ENCODE measurements at regions not wholly inside any gene's neighbourhood (a gene's known extent, or its start where the extent isn't known, plus 50 kb on each side); places are given as distances from the start of the nearest gene placed in this dataset.

DNA sequence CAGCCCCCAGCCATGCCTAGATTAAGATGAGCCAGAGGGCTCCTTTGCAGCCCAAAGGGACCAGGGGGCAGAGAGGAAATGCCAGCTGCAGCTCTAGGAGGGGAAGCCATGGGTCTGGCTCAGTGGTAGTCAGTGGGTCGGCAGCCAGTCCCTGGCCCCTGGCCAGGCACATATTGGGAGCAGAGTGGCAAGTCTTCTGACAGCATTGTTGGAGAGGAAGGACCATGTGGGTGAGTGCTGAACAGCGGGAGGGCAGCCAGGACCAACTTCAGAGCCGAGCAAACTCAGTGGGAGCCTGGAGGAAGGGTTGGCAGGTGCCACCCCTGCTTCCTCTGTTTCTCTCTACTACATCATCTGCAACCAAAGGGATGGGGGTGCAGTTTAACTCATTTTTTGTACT is 140.5 kb upstream of the PELI1 start:
- Mint-ChIP-seq H3K4me1 (ENCODE audit: low read depth) (no peaks in the 10 kb centered on the region), H3K36me3 (ENCODE audit: insufficient read depth) (no peaks in the 10 kb centered on the region), H3K27me3 (no peaks in the 10 kb centered on the region), H3K9me3 (ENCODE audit: low read depth) (no peaks in the 10 kb centered on the region), H3K27ac (no peak overlapping the region), H3K4me3 (ENCODE audit: low read depth) (no peak overlapping the region)
- no peak for DNase-seq (ENCODE audit: low spot score, unreplicated experiment)
- TF ChIP-seq, protein P1, sequence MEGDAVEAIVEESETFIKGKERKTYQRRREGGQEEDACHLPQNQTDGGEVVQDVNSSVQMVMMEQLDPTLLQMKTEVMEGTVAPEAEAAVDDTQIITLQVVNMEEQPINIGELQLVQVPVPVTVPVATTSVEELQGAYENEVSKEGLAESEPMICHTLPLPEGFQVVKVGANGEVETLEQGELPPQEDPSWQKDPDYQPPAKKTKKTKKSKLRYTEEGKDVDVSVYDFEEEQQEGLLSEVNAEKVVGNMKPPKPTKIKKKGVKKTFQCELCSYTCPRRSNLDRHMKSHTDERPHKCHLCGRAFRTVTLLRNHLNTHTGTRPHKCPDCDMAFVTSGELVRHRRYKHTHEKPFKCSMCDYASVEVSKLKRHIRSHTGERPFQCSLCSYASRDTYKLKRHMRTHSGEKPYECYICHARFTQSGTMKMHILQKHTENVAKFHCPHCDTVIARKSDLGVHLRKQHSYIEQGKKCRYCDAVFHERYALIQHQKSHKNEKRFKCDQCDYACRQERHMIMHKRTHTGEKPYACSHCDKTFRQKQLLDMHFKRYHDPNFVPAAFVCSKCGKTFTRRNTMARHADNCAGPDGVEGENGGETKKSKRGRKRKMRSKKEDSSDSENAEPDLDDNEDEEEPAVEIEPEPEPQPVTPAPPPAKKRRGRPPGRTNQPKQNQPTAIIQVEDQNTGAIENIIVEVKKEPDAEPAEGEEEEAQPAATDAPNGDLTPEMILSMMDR (IDR thresholded peaks at IDR 0.05; ENCODE audit: unreplicated experiment), result no peak

DNA sequence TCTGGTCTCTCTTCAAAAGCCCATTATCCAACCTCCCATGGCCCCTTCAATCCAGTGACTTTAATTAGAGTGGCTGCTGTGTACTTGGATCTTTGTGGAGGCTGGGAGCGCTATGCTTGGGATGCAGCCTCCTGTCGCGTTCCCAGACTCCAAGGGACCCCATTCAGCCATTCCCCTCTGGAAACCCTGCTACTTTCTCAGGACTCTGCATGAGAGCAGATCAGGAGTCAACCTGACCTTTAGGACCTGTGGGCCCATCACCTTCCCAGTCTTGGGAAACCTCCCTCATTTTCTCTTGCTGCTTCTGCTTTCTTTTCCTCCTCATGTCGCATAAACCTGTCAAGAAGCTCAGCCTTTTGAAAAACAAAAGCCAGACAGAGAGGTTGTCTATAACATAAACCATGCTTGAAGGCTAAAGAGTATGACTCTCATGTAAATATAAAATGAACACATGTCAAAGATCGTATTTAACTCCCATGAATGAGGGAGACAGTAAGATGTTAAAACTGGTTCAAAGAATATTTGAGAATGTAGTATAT is 143.1 kb upstream of the PELI1 start:
- TF ChIP-seq, protein P1 (IDR thresholded peaks at IDR 0.05; ENCODE audit: unreplicated experiment), result no peak
- no peak for DNase-seq (ENCODE audit: low spot score, unreplicated experiment)
- no peaks in the 10 kb centered on the region for H3K36me3 Mint-ChIP-seq (ENCODE audit: insufficient read depth)
- no peaks in the 10 kb centered on the region for H3K4me1 Mint-ChIP-seq (ENCODE audit: low read depth)
- no peak overlapping the region for H3K27ac Mint-ChIP-seq
- peaks cover 2% of the 10 kb centered on the region for H3K27me3 Mint-ChIP-seq
- no peaks in the 10 kb centered on the region for H3K9me3 Mint-ChIP-seq (ENCODE audit: low read depth)
- H3K4me3 Mint-ChIP-seq (ENCODE audit: low read depth), result no peak overlapping the region

DNA sequence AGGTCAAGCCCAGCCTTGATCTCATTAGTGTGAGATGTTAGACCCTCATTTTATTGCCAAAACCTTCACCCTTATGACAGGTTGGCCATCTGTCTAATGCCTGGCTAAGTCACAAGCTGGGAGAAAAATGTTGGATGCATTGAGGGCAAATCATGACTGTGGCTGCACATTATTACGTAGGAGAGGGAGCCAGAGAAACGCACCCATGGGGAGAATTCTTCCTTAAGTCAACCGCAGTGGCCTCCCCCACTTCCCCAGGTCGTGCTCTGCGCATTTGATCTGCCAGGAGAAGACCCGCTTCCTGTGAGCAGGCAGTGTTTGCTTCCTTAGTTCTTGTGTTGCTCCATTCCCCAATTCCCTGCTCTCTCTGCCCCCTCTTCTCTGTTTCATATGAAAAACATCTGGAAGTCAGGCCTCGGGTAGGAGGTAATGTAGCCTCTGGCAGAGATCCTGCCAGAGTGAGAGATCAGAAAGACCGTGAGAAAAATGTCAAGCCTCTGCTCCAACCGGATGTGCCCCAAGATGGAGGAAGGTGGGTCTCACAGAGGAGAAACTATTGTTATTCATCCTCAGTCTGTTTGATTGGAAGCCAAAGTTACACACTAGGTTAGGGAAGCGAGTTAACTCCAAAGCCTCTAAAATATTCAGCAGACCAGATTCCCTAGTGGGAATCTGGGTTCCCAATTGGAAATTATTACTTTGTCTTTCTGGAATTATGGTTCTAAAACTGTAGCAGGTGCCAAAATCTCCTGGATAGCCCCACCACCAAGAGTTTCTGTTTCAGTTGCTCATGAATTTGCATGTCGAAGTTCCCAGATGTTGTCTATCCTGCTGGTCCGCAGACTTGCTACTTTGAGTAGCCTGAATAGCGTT is 144.3 kb upstream of the PELI1 start:
- Mint-ChIP-seq H3K4me1 (ENCODE audit: low read depth) (no peaks in the 10 kb centered on the region), H3K36me3 (ENCODE audit: insufficient read depth) (no peaks in the 10 kb centered on the region), H3K9me3 (ENCODE audit: low read depth) (no peaks in the 10 kb centered on the region), H3K27me3 (peaks cover 2% of the 10 kb centered on the region), H3K27ac (no peak overlapping the region), H3K4me3 (ENCODE audit: low read depth) (no peak overlapping the region)
- TF ChIP-seq, protein P1 (IDR thresholded peaks at IDR 0.05; ENCODE audit: unreplicated experiment), result no peak
- no peak for DNase-seq (ENCODE audit: low spot score, unreplicated experiment)

DNA sequence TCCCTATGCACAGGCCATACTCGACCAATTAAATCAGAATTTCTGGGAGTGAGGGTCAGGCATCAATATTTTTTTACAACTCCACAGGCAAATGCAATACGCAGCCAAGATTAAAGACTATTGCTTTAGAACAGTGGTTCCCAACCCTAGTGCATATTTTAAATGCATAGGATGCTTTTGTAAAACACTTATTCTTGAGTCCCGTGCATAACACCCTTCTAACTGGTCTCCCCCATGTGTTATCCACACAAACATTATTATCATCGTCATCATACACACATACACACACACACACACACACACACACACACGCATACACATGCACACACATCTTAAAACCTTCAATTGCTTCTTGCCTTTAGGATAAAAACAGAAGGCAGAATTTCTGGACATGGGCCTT is 145.0 kb upstream of the PELI1 start:
- H3K4me1 Mint-ChIP-seq (ENCODE audit: low read depth), result no peaks in the 10 kb centered on the region
- no peak overlapping the region for H3K27ac Mint-ChIP-seq
- H3K27me3 Mint-ChIP-seq, result peaks cover 2% of the 10 kb centered on the region
- no peak overlapping the region for H3K4me3 Mint-ChIP-seq (ENCODE audit: low read depth)
- TF ChIP-seq, protein P1 (IDR thresholded peaks at IDR 0.05; ENCODE audit: unreplicated experiment), result no peak
- no peaks in the 10 kb centered on the region for H3K9me3 Mint-ChIP-seq (ENCODE audit: low read depth)
- H3K36me3 Mint-ChIP-seq (ENCODE audit: insufficient read depth), result no peaks in the 10 kb centered on the region
- no peak for DNase-seq (ENCODE audit: low spot score, unreplicated experiment)

DNA sequence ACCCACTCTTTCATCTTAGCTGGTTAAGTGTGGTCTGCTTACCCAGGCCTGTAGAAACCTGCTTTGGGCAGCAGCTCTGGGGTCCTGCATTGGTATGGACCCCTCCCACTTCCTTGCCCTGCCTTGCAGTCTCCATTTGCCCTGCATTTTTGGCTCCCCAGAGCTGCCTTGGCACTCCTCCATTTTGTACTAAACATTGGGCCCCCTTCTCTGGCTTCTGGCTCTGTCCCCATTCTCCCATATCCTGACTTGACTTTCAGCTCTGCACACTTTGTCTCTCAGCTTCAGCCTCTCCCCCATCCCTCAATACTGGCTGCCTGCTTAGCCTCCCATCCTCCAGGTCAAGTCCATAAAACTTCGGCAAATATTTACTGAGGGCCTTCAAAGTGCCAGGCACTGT is 145.5 kb upstream of the PELI1 start:
- Mint-ChIP-seq H3K9me3 (ENCODE audit: low read depth) (no peaks in the 10 kb centered on the region), H3K27me3 (peaks cover 2% of the 10 kb centered on the region), H3K4me1 (ENCODE audit: low read depth) (no peaks in the 10 kb centered on the region), H3K27ac (no peak overlapping the region), H3K4me3 (ENCODE audit: low read depth) (no peak overlapping the region), H3K36me3 (ENCODE audit: insufficient read depth) (no peaks in the 10 kb centered on the region)
- TF ChIP-seq, protein P1 (IDR thresholded peaks at IDR 0.05; ENCODE audit: unreplicated experiment), result no peak
- no peak for DNase-seq (ENCODE audit: low spot score, unreplicated experiment)
